ENCODE measurements at regions not wholly inside any gene's neighbourhood (a gene's known extent, or its start where the extent isn't known, plus 50 kb on each side); places are given as distances from the start of the nearest gene placed in this dataset.
"Not testable (repeated sequence)": the region's sequence is repeated elsewhere in the genome, so short reads cannot be mapped to it uniquely, and the experiment has no call there.

- DNase-seq (ENCODE audit: low read depth in 2 of 3, low spot score in 2 of 3), result no peak
Observed at GRCh38 chr10:131822013-131822691, 78.7 kb upstream of the PPP2R2D start.

GRCh38 chr10:131822692-131823245, 78.0 kb upstream of the PPP2R2D start:
- DNase-seq (ENCODE audit: low read depth in 2 of 3, low spot score in 2 of 3), result no peak

GRCh38 chr10:131823601-131824099, 77.2 kb upstream of the PPP2R2D start:
- not testable (repeated sequence) for DNase-seq (ENCODE audit: low read depth in 2 of 3, low spot score in 2 of 3)

- no peak for DNase-seq (ENCODE audit: low read depth in 2 of 3, low spot score in 2 of 3)
Observed at GRCh38 chr10:131824371-131825149, 76.2 kb upstream of the PPP2R2D start.

GRCh38 chr10:131825150-131825848, 75.5 kb upstream of the PPP2R2D start:
- no peak for DNase-seq (ENCODE audit: low read depth in 2 of 3, low spot score in 2 of 3)

GRCh38 chr10:131825960-131826650, 74.7 kb upstream of the PPP2R2D start:
- no peak for DNase-seq (ENCODE audit: low read depth in 2 of 3, low spot score in 2 of 3)

- DNase-seq (ENCODE audit: low read depth in 2 of 3, low spot score in 2 of 3), result no peak
Observed at GRCh38 chr10:131829156-131829930, 71.5 kb upstream of the PPP2R2D start.

GRCh38 chr10:131830446-131831130, 70.2 kb upstream of the PPP2R2D start:
- no peak for DNase-seq (ENCODE audit: low read depth in 2 of 3, low spot score in 2 of 3)

GRCh38 chr10:131831561-131831960, 69.2 kb upstream of the PPP2R2D start:
- DNase-seq (ENCODE audit: low read depth in 2 of 3, low spot score in 2 of 3), result no peak

- no peak for DNase-seq (ENCODE audit: low read depth in 2 of 3, low spot score in 2 of 3)
Observed at GRCh38 chr10:131832056-131832685, 68.6 kb upstream of the PPP2R2D start.

GRCh38 chr10:131833013-131833412, 67.8 kb upstream of the PPP2R2D start:
- no peak for DNase-seq (ENCODE audit: low read depth in 2 of 3, low spot score in 2 of 3)

GRCh38 chr10:131833446-131834080, 67.2 kb upstream of the PPP2R2D start:
- DNase-seq (ENCODE audit: low read depth in 2 of 3, low spot score in 2 of 3), result no peak

- no peak for DNase-seq (ENCODE audit: low read depth in 2 of 3, low spot score in 2 of 3)
Observed at GRCh38 chr10:131834152-131834810, 66.5 kb upstream of the PPP2R2D start.

GRCh38 chr10:131838966-131839742, 61.7 kb upstream of the PPP2R2D start:
- no peak for DNase-seq (ENCODE audit: low read depth in 2 of 3, low spot score in 2 of 3)

- not testable (repeated sequence) for DNase-seq (ENCODE audit: low read depth in 2 of 3, low spot score in 2 of 3)
Observed at GRCh38 chr10:131839880-131840787, 60.7 kb upstream of the PPP2R2D start.

- DNase-seq (ENCODE audit: low read depth in 2 of 3, low spot score in 2 of 3), result no peak
Observed at GRCh38 chr10:131840788-131841118, 60.1 kb upstream of the PPP2R2D start.
